ENCODE measurements at regions not wholly inside any gene's neighbourhood (a gene's known extent, or its start where the extent isn't known, plus 50 kb on each side); places are given as distances from the start of the nearest gene placed in this dataset.

- TF ChIP-seq GATA3 (IDR thresholded peaks at IDR 0.05; ENCODE audit: low read depth, low read length) (no peak), GATA2 (IDR thresholded peaks at IDR 0.05; ENCODE audit: low read depth, low read length) (no peak)
These were observed 1238.4 kb downstream of the GRIK2 start for GRCh38 chr6:102631921-102632320.

All from SH-SY5Y (cell line).